ENCODE measurements at regions not wholly inside any gene's neighbourhood (a gene's known extent, or its start where the extent isn't known, plus 50 kb on each side); places are given as distances from the start of the nearest gene placed in this dataset.

GRCh38 chr15:46636206-46636605 is 1001.4 kb downstream of the SQOR start:
- Histone ChIP-seq H3K4me2 (ENCODE audit: control insufficient read depth, insufficient read depth) (no peak overlapping the region), H3K4me1 (ENCODE audit: control insufficient read depth, insufficient read depth, low read length) (no peaks in the 10 kb centered on the region), H3K9me3 (replicated peaks; ENCODE audit: control insufficient read depth, insufficient read depth, low read length) (no peaks in the 10 kb centered on the region), H3K27ac (ENCODE audit: control insufficient read depth, insufficient read depth) (no peak overlapping the region), H4K20me1 (ENCODE audit: control insufficient read depth, insufficient read depth) (no peaks in the 10 kb centered on the region), H3K4me3 (no peak overlapping the region), H3K27me3 (replicated peaks in 1 of 2; ENCODE audit: control insufficient read depth in 2 of 2, insufficient read depth in 2 of 2, low read length in 1 of 2) (no peaks in the 10 kb centered on the region), H3K79me2 (ENCODE audit: control insufficient read depth, insufficient read depth, low read length) (no peaks in the 10 kb centered on the region), H2AFZ (ENCODE audit: control insufficient read depth, low read depth, low read length) (no peak overlapping the region), H3K9ac (ENCODE audit: control insufficient read depth, insufficient read depth, low read length) (no peak overlapping the region), H3K36me3 (ENCODE audit: control insufficient read depth in 2 of 2, insufficient read depth in 2 of 2, low read length in 1 of 2) (no peaks in the 10 kb centered on the region)
- no peak for ATAC-seq
- ChIA-PET POLR2A (no interaction called here), CTCF (no interaction called here), SMC1A (ENCODE audit: uncharacterized antibody, unreplicated experiment) (no interaction called here), RAD21 (ENCODE audit: unreplicated experiment) (no interaction called here)
- TF ChIP-seq ETV6 (conservative IDR thresholded peaks at IDR 0.05 in 1 of 2, IDR thresholded peaks at IDR 0.05 in 1 of 2; ENCODE audit: borderline replicate concordance in 1 of 2, low read depth in 1 of 2) (no peak), SREBF1 (IDR thresholded peaks at IDR 0.05; ENCODE audit: low read length) (no peak), GABPA (IDR thresholded peaks at IDR 0.05; ENCODE audit: low read depth) (no peak), EED (IDR thresholded peaks at IDR 0.05; ENCODE audit: low read depth) (no peak), BACH1 (IDR thresholded peaks at IDR 0.05; ENCODE audit: borderline replicate concordance) (no peak), MYB (IDR thresholded peaks at IDR 0.05; ENCODE audit: borderline replicate concordance, low read depth, low read length) (no peak), FOS (IDR thresholded peaks at IDR 0.05; ENCODE audit: borderline replicate concordance, extremely low read depth, insufficient read length) (no peak), POLR2A (IDR thresholded peaks at IDR 0.05; ENCODE audit: low read depth, low read length) (no peak), CBX3 (IDR thresholded peaks at IDR 0.05; ENCODE audit: borderline replicate concordance, low read depth) (no peak), ZNF274 (IDR thresholded peaks at IDR 0.05; ENCODE audit: insufficient read depth, insufficient read length) (no peak), BCL3 (IDR thresholded peaks at IDR 0.05; ENCODE audit: borderline replicate concordance, insufficient read depth, low read depth, low read length, poor library complexity, severe bottlenecking) (no peak), POLR2AphosphoS5 (IDR thresholded peaks at IDR 0.05; ENCODE audit: low read length) (no peak), LARP7 (IDR thresholded peaks at IDR 0.05) (no peak), BHLHE40 (IDR thresholded peaks at IDR 0.05; ENCODE audit: borderline replicate concordance in 1 of 2, low read depth in 2 of 2, low read length in 1 of 2) (no peak), IRF4 (IDR thresholded peaks at IDR 0.05; ENCODE audit: low read depth, low read length) (no peak), MLLT1 (IDR thresholded peaks at IDR 0.05) (no peak), ZNF207 (IDR thresholded peaks at IDR 0.05; ENCODE audit: borderline replicate concordance) (no peak)
- 0% methylated on average over 1 of the region's 1 CpG for WGBS (ENCODE audit: insufficient coverage, insufficient replicate concordance, low lambda C conversion rate, missing lambda C conversion rate)
- no TSS peak for BruUV-seq (replicated peaks)
- intact Hi-C loops (cut with micrococcal nuclease; ENCODE audit: unreplicated experiment), result no loop called here
- in situ Hi-C loops (cut with MboI), result no loop called here
- FAIRE-seq, result no peak
- no peak for DNase-seq (ENCODE audit: low read depth, low spot score)

Measured in GM12878 (cell line).